Endothelial cell of umbilical vein (primary cell): ENCODE measurements at regions not wholly inside any gene's neighbourhood (a gene's known extent, or its start where the extent isn't known, plus 50 kb on each side); places are given as distances from the start of the nearest gene placed in this dataset.

ENCODE experiments used
- BruUV-seq: library from RNA; stranded (reverse); fragments of 400-500 nt; replicated peaks from 2 replicates; lab custom pipeline; 2021; lab: Mats Ljungman, UMichigan
- CTCF ChIA-PET: fragments of 300-600, 350-600 bp; sonication (Branson Sonifier 250); formaldehyde crosslinking; loops from one replicate; lab custom pipeline; 2021; ENCODE audit warnings: antibody characterized with exemption, inconsistent platforms; lab: Charles Lee
- POLR2A ChIA-PET: fragments of 300-600, 350-600 bp; sonication (Branson Sonifier 250); formaldehyde crosslinking; loops from one replicate; lab custom pipeline; 2021; ENCODE audit warnings: antibody characterized with exemption, inconsistent platforms; lab: Charles Lee
- DNase-seq: peaks from one replicate; pipeline ENCODE4 v3.0.0-alpha.2; 2011; ENCODE audit warnings: low read depth, low spot score
- FAIRE-seq: peaks from 2 replicates; lab custom pipeline; 2011; peaks lifted over from hg19 to GRCh38; lab: Jason Lieb, UNC
- H2AFZ ChIP-seq: 2 replicates; pipeline ENCODE4 v1.6.0; 2012; ENCODE audit warnings: low read depth, low read length, control low read depth, inconsistent platforms
- H3K27ac ChIP-seq: 2 replicates; pipeline ENCODE4 v1.5.1; 2011; ENCODE audit warnings: low read depth, mild to moderate bottlenecking, control low read depth, low read length, moderate library complexity; ENCODE audit not compliant: insufficient read depth
- H3K27me3 ChIP-seq, 2 experiments: 2 replicates each; pipeline versions ENCODE4 v1.6.0 to v1.6.1; 2011; ENCODE audit warnings: low read length in 2 of 2, mixed read lengths in 1 of 2; ENCODE audit not compliant: control insufficient read depth in 2 of 2, insufficient read depth in 2 of 2
- H3K36me3 ChIP-seq, 2 experiments: 2 replicates in 1 of 2; 3 replicates in 1 of 2; pipeline ENCODE4 v1.5.1; 2011; ENCODE audit warnings: low read length in 2 of 2, mild to moderate bottlenecking in 1 of 2, moderate library complexity in 1 of 2; ENCODE audit not compliant: control insufficient read depth in 2 of 2, insufficient read depth in 2 of 2; ENCODE audit errors: extremely low read depth in 1 of 2
- H3K4me1 ChIP-seq: 3 replicates; pipeline ENCODE4 v1.5.1; 2011; ENCODE audit warnings: mild to moderate bottlenecking, low read length; ENCODE audit not compliant: control insufficient read depth, insufficient read depth; ENCODE audit errors: extremely low read depth
- H3K4me2 ChIP-seq: 2 replicates; pipeline ENCODE4 v1.6.1; 2011; ENCODE audit warnings: low read length, control low read depth, mixed read lengths; ENCODE audit not compliant: insufficient read depth
- H3K4me3 ChIP-seq, 3 experiments: fragments of 200-600 bp in 1 of 3; sonication (generic), shearing (Covaris generic) in 1 of 3; replicated peaks in 1 of 3; 2 replicates each; pipeline ENCODE4 v1.5.1; 2011 to 2016; ENCODE audit warnings: control low read depth in 3 of 3, low read length in 3 of 3, mild to moderate bottlenecking in 2 of 3, inconsistent platforms in 1 of 3, low read depth in 1 of 3, moderate library complexity in 1 of 3; ENCODE audit not compliant: insufficient read depth in 1 of 3
- H3K79me2 ChIP-seq: 2 replicates; pipeline ENCODE4 v1.6.0; 2012; ENCODE audit warnings: low read length, inconsistent platforms; ENCODE audit not compliant: control insufficient read depth, insufficient read depth
- H3K9ac ChIP-seq: replicated peaks from 2 replicates; pipeline ENCODE3; 2011; ENCODE audit warnings: low read length, control low read depth; ENCODE audit not compliant: insufficient read depth; ENCODE audit errors: extremely low read depth
- H3K9me1 ChIP-seq: replicated peaks from 3 replicates; pipeline ENCODE4 v1.6.0; 2011; ENCODE audit warnings: mild to moderate bottlenecking, low read length; ENCODE audit not compliant: control insufficient read depth, insufficient read depth; ENCODE audit errors: extremely low read depth
- H3K9me3 ChIP-seq: replicated peaks from 2 replicates; pipeline ENCODE4 v1.5.1; 2012; ENCODE audit warnings: low read length, inconsistent platforms; ENCODE audit not compliant: control insufficient read depth, insufficient read depth
- H4K20me1 ChIP-seq: replicated peaks from 2 replicates; pipeline ENCODE3; 2011; ENCODE audit warnings: mild to moderate bottlenecking, low read length; ENCODE audit not compliant: control insufficient read depth, insufficient read depth; ENCODE audit errors: extremely low read depth
- GATA2 ChIP-seq: IDR thresholded peaks from 2 replicates; pipeline ENCODE4 v1.7.0; 2011; ENCODE audit warnings: low read depth, mild to moderate bottlenecking, moderate library complexity, mixed read lengths, low read length; ENCODE audit not compliant: insufficient read length, insufficient read depth
- JUN ChIP-seq: IDR thresholded peaks from 2 replicates; pipeline ENCODE4 v1.6.1; 2011; ENCODE audit warnings: borderline replicate concordance, low read depth; ENCODE audit not compliant: insufficient read length, insufficient read depth
- dilution Hi-C: fragments of 300-500 bp; cut with MboI; formaldehyde crosslinking; loops from one replicate; pipeline ENCODE4 v1.15.0; 2019; ENCODE audit warnings: low sequenced_read_pairs; ENCODE audit not compliant: extremely low pct_ligation_motif_present
- intact Hi-C: fragments of 100-400 bp; cut with micrococcal nuclease; formaldehyde crosslinking; loops from one replicate; pipeline ENCODE4 v1.10.0; 2022
- TF ChIP-seq, protein P1 (sequence below), 2 donors: IDR thresholded peaks; 1 replicate in 1 of 2; 2 replicates in 1 of 2; pipeline ENCODE4 v1.5.1; 2011; ENCODE audit warnings: low read length in 2 of 2, mild to moderate bottlenecking in 2 of 2, moderate library complexity in 2 of 2, control low read depth in 1 of 2, inconsistent platforms in 1 of 2, low read depth in 1 of 2; ENCODE audit not compliant: insufficient read depth in 1 of 2; ENCODE audit errors: extremely low read depth in 1 of 2
- TF ChIP-seq, protein P2 (sequence below): IDR thresholded peaks from 2 replicates; pipeline ENCODE4 v1.6.1; 2011; ENCODE audit not compliant: insufficient read depth, insufficient read length

- Histone ChIP-seq H3K9me1 (no peaks in the 10 kb centered on the region), H3K27me3 (no peaks in the 10 kb centered on the region), H4K20me1 (no peaks in the 10 kb centered on the region), H3K4me2 (no peak overlapping the region), H3K27ac (no peak overlapping the region), H3K36me3 (no peaks in the 10 kb centered on the region), H2AFZ (no peak overlapping the region), H3K9ac (no peak overlapping the region), H3K9me3 (no peaks in the 10 kb centered on the region), H3K4me3 (no peak overlapping the region), H3K4me1 (no peaks in the 10 kb centered on the region), H3K79me2 (no peaks in the 10 kb centered on the region)
- TF ChIP-seq GATA2 = no peak
- TF ChIP-seq, protein P1, sequence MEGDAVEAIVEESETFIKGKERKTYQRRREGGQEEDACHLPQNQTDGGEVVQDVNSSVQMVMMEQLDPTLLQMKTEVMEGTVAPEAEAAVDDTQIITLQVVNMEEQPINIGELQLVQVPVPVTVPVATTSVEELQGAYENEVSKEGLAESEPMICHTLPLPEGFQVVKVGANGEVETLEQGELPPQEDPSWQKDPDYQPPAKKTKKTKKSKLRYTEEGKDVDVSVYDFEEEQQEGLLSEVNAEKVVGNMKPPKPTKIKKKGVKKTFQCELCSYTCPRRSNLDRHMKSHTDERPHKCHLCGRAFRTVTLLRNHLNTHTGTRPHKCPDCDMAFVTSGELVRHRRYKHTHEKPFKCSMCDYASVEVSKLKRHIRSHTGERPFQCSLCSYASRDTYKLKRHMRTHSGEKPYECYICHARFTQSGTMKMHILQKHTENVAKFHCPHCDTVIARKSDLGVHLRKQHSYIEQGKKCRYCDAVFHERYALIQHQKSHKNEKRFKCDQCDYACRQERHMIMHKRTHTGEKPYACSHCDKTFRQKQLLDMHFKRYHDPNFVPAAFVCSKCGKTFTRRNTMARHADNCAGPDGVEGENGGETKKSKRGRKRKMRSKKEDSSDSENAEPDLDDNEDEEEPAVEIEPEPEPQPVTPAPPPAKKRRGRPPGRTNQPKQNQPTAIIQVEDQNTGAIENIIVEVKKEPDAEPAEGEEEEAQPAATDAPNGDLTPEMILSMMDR (IDR thresholded peaks at IDR 0.05; ENCODE audit: extremely low read depth in 1 of 2, insufficient read depth in 1 of 2, low read depth in 1 of 2, low read length in 2 of 2) = no peak
- TF ChIP-seq JUN = no peak
- TF ChIP-seq, protein P2, sequence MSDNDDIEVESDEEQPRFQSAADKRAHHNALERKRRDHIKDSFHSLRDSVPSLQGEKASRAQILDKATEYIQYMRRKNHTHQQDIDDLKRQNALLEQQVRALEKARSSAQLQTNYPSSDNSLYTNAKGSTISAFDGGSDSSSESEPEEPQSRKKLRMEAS = no peak
- ChIA-PET CTCF (no interaction called here), POLR2A (no interaction called here)
- FAIRE-seq (no peak), DNase-seq (no peak)
- intact Hi-C loops (no loop called here), dilution Hi-C loops (no loop called here)
- BruUV-seq = no TSS peak
These were observed 88.3 kb upstream of the SEMA3D start for GRCh38 chr7:85275204-85275603.

DNA sequence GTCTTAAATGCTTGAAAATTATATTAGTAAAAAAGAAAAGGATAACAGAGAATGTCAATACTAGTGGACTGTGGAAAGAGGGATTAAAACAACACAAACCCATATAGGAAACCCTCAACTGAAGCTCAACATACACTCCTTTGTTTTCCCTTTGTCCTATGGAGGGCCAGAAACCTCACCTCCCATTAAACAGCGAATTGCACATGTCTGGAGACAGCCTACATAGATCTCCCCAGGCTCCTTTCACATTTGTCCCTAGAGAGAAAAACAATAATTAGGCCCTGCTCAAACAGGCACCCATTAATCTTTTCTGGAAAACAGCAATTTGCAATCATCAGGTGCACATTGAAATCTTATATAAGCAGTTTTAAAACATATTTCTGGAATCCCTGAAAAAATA, 87.6 kb upstream of the SEMA3D start:
- no peak overlapping the region for H3K9ac ChIP-seq
- BruUV-seq = no TSS peak
- H3K79me2 ChIP-seq = no peaks in the 10 kb centered on the region
- FAIRE-seq (no peak), DNase-seq (no peak)
- H3K9me1 ChIP-seq = no peaks in the 10 kb centered on the region
- CTCF ChIA-PET = interaction anchor here (0.7 to 1.0 kb wide), 2 partner anchors 11 to 143 kb away, joined by 3 read pairs; no protein-coding TSS in a partner anchor
- intact Hi-C loops = no loop called here
- dilution Hi-C loops = no loop called here
- POLR2A ChIA-PET = no interaction called here
- H2AFZ ChIP-seq = no peak overlapping the region
- TF ChIP-seq, protein P1 (IDR thresholded peaks at IDR 0.05; ENCODE audit: extremely low read depth in 1 of 2, insufficient read depth in 1 of 2, low read depth in 1 of 2, low read length in 2 of 2) = no peak
- no peaks in the 10 kb centered on the region for H3K4me1 ChIP-seq
- no peaks in the 10 kb centered on the region for H3K9me3 ChIP-seq
- H3K4me3 ChIP-seq = no peak overlapping the region
- no peaks in the 10 kb centered on the region for H4K20me1 ChIP-seq
- H3K27ac ChIP-seq = no peak overlapping the region
- no peaks in the 10 kb centered on the region for H3K36me3 ChIP-seq
- H3K4me2 ChIP-seq = no peak overlapping the region
- no peaks in the 10 kb centered on the region for H3K27me3 ChIP-seq
